ENCODE measurements at regions not wholly inside any gene's neighbourhood (a gene's known extent, or its start where the extent isn't known, plus 50 kb on each side); places are given as distances from the start of the nearest gene placed in this dataset.

- no peak for DNase-seq (ENCODE audit: extremely low spot score in 2 of 2)
- H3K4me3 ChIP-seq, result no peak overlapping the region
Measured at GRCh38 chr3:104145164-104145563, 1221.5 kb upstream of the ALCAM start.

GRCh38 chr3:104149154-104149553, 1217.6 kb upstream of the ALCAM start:
- H3K4me3 ChIP-seq, result no peak overlapping the region
- H3K36me3 ChIP-seq, result no peaks in the 10 kb centered on the region
- H3K27me3 ChIP-seq, result no peaks in the 10 kb centered on the region
- H3K27ac ChIP-seq, result no peak overlapping the region
- no peaks in the 10 kb centered on the region for H3K4me1 ChIP-seq
- H3K9me3 ChIP-seq, result no peaks in the 10 kb centered on the region
- intact Hi-C loops (cut with DNase I), result no loop called here
- DNase-seq (ENCODE audit: extremely low spot score in 2 of 2), result no peak
- TF ChIP-seq CTCF (IDR thresholded peaks at IDR 0.05), result no peak
- TF ChIP-seq POLR2AphosphoS5 (IDR thresholded peaks at IDR 0.05; ENCODE audit: insufficient read depth in 1 of 2, low read depth in 1 of 2), result no peak
- no peak for TF ChIP-seq POLR2A (IDR thresholded peaks at IDR 0.05)

More at GRCh38 chr3:104145164-104145563, 1221.5 kb upstream of the ALCAM start:
- Histone ChIP-seq H3K27ac (no peak overlapping the region), H3K4me1 (no peaks in the 10 kb centered on the region), H3K36me3 (no peaks in the 10 kb centered on the region), H3K9me3 (no peaks in the 10 kb centered on the region), H3K27me3 (no peaks in the 10 kb centered on the region)
- no peak for TF ChIP-seq POLR2AphosphoS5 (IDR thresholded peaks at IDR 0.05; ENCODE audit: insufficient read depth in 1 of 2, low read depth in 1 of 2)
- TF ChIP-seq CTCF (IDR thresholded peaks at IDR 0.05), result no peak
- TF ChIP-seq POLR2A (IDR thresholded peaks at IDR 0.05), result no peak
- intact Hi-C loops (cut with DNase I), result no loop called here

- DNase-seq (ENCODE audit: extremely low spot score in 2 of 2), result no peak
- no peak for TF ChIP-seq POLR2AphosphoS5 (IDR thresholded peaks at IDR 0.05; ENCODE audit: insufficient read depth in 1 of 2, low read depth in 1 of 2)
- no peak for TF ChIP-seq CTCF (IDR thresholded peaks at IDR 0.05)
- no peak for TF ChIP-seq POLR2A (IDR thresholded peaks at IDR 0.05)
Measured at GRCh38 chr3:104150724-104151123, 1216.0 kb upstream of the ALCAM start.

GRCh38 chr3:104154896-104155295, 1211.8 kb upstream of the ALCAM start:
- no peaks in the 10 kb centered on the region for H3K9me3 ChIP-seq
- H3K4me3 ChIP-seq, result no peak overlapping the region
- no peak for DNase-seq (ENCODE audit: extremely low spot score in 2 of 2)
- intact Hi-C loops (cut with DNase I), result no loop called here
- no peak overlapping the region for H3K27ac ChIP-seq
- no peaks in the 10 kb centered on the region for H3K4me1 ChIP-seq
- no peak for TF ChIP-seq POLR2AphosphoS5 (IDR thresholded peaks at IDR 0.05; ENCODE audit: insufficient read depth in 1 of 2, low read depth in 1 of 2)
- TF ChIP-seq CTCF (IDR thresholded peaks at IDR 0.05), result no peak
- no peak for TF ChIP-seq POLR2A (IDR thresholded peaks at IDR 0.05)
- H3K36me3 ChIP-seq, result no peaks in the 10 kb centered on the region
- H3K27me3 ChIP-seq, result no peaks in the 10 kb centered on the region

More at GRCh38 chr3:104150724-104151123, 1216.0 kb upstream of the ALCAM start:
- no peaks in the 10 kb centered on the region for H3K27me3 ChIP-seq
- no peaks in the 10 kb centered on the region for H3K9me3 ChIP-seq
- H3K27ac ChIP-seq, result no peak overlapping the region
- intact Hi-C loops (cut with DNase I), result no loop called here
- H3K4me3 ChIP-seq, result no peak overlapping the region
- H3K36me3 ChIP-seq, result no peaks in the 10 kb centered on the region
- no peaks in the 10 kb centered on the region for H3K4me1 ChIP-seq

- intact Hi-C loops (cut with DNase I), result no loop called here
- peaks cover 6% of the 10 kb centered on the region for H3K9me3 ChIP-seq
- H3K27me3 ChIP-seq, result no peaks in the 10 kb centered on the region
- TF ChIP-seq POLR2A (IDR thresholded peaks at IDR 0.05) (no peak), POLR2AphosphoS5 (IDR thresholded peaks at IDR 0.05; ENCODE audit: insufficient read depth in 1 of 2, low read depth in 1 of 2) (no peak), CTCF (IDR thresholded peaks at IDR 0.05) (no peak)
- no peaks in the 10 kb centered on the region for H3K36me3 ChIP-seq
- no peak overlapping the region for H3K4me3 ChIP-seq
- no peak for DNase-seq (ENCODE audit: extremely low spot score in 2 of 2)
- H3K4me1 ChIP-seq, result no peaks in the 10 kb centered on the region
- no peak overlapping the region for H3K27ac ChIP-seq
Measured at GRCh38 chr3:104165866-104166265, 1200.8 kb upstream of the ALCAM start.
